Stimulated activated CD4-positive, alpha-beta T cell treated with anti-CD3 and anti-CD28 coated beads, Interleukin-12 subunit alpha, Interleukin-12 subunit beta, amount 100 ng/mL, for 24 hours (primary cell): ENCODE measurements at regions not wholly inside any gene's neighbourhood (a gene's known extent, or its start where the extent isn't known, plus 50 kb on each side); places are given as distances from the start of the nearest gene placed in this dataset.

Source experiments
- DNase-seq, 2 experiments: peaks; one replicate each; pipeline ENCODE4 v3.0.0-alpha.2; 2020; ENCODE audit warnings: low read depth in 2 of 2

DNA sequence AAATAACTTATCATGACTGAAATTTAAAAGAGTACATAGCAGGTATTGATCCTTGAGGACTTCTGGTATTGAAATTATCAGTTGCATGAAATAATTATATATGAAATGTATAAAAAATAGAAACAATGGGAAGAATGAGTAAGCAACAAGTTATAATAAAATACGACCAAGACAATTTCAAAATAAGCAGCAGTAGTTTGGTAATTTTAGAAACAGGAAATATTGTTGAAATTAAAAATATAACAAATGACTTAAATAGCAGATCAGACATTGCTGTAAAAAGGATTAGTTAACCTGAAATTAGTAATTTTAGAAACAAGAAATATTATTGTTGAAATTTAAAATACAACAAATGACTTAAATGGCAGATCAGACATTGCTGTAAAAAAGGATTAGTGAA is 152.3 kb downstream of the BTC start:
- no peak for DNase-seq

DNA sequence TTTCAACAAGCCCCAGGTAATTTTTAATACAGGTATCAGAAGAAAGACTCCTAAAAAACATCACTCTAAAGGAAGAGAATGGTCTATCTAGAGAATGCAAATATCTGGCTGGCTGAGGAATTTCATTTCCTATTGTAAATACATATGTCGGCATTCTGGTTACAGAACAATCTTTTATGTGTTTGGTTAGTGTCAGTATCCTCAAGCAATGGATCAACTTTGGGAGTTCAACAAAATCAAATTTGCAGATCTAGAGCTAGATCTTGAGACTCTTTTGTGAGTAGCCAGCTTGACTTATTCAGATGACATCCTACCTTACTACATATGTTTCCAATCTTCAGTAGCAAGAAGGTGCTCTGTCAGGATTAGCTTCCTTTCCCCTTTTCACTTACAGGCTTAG is 145.1 kb downstream of the BTC start:
- no peak for DNase-seq

DNA sequence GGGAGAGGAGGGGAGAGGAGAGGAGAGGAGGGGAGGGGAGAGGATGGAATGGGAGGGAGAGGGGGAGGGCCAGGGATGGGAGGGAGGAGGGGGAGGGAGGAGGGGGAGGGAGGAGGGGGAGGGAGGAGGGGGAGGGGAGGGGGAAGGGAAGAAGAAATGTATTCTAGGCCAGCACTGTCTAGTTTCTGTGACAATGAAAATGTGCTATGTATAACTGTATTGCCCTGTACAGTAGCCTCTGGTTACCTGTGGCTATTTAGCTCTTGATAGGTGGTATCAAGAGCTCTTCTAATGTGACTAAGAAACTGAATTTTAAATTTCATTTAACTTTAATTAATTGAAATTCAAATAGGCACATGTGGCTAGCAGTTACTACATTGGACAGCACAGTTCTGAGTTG is 143.1 kb downstream of the BTC start:
- no peak for DNase-seq

DNA sequence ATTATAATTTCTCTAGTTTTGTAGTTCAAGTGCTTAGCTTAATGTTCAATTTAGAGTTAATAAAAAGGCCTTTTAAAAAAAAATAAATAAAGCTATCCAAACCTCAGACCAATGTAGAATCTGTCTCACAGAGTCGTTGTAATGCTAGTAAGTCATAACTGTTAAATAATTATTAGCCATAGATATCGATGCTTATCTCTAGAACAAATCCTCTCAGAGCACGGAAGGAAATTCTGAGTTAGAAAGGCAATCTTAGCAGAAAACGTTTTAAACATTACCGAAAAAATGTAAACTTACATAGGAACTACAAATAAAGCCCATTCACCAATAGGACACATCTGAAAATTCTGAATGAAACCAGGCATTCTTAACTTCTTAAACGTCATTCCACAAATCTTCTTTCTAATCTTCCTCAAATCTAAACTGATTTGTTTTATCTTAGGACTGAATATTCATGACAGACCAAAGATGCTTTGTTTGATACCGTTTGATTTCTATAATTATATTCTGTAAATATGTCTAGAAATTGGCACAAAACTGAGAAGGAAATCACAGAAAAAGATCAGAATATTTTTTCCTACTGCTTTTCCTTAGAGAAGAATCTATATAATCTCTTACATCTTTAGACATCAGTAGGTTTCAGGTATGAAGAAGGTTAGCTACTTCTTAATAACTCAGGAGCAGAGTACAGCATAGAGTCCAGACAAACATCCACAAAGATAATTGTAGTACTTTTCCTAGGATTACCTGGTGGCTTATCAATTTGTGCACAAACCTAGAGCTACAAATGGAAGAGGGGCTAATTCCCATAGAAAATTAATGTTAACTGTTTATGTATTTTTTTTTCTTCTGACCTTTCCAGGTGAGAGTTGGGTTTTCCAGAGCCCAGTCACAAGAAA is 140.7 kb downstream of the BTC start:
- no peak for DNase-seq

DNA sequence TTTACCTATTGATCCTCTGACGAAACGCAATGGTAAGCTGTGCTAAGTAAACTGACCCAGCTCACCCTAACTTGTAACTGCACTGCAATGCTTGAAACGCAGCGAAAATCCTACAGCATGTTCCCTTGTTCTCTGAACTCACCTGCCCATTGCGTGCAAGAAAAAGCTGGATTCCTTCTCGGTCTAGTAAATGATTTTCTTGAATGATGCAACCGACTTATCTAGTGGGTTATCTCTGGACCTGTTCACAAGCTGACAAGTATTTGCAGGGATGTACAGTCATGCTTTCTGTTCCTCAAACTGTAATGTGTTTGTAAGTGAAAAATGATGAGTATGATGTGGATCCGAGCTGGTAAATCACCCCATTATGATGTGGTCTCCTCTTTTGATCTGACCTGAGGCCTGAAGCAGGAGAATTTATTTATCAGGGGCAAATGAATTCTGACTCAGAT is 140.1 kb downstream of the BTC start:
- DNase-seq: no peak

DNA sequence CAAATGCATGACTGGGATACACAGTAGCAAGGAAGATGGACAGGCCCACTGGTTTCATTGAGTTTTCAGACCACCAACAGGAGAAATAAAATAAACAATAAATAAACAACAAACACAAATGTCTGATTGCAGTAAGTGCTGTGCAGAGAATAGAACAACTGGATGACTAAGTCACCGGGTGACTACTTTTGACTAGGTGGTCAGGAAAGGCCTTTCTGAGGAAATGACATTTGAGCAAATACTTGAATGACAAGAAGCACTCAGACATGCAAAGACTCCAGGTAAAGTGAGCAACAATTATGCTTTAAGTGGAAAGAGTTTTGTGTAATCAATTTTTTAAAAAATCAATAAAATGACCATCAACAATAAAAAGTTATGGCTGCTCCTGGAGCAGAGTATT is 137.7 kb downstream of the BTC start:
- DNase-seq: no peak

DNA sequence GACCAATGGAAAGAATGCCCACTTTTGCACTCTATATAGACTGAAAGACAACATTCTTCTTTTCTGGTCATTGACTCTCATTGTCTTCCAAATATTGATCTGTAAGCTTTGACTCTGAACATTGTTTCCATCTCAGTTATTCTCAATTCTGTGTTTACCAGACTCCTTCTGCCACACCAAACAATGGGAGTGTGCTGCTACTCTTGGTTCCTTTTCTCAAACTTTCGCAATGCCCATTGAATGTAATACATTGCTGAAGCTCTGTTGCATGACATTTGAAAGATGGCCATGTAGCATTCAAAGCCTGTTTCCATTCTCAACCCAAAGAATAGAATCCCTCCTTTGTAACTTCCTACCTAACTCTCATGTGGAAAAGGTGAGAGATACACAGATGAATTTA is 136.2 kb downstream of the BTC start:
- no peak for DNase-seq

DNA sequence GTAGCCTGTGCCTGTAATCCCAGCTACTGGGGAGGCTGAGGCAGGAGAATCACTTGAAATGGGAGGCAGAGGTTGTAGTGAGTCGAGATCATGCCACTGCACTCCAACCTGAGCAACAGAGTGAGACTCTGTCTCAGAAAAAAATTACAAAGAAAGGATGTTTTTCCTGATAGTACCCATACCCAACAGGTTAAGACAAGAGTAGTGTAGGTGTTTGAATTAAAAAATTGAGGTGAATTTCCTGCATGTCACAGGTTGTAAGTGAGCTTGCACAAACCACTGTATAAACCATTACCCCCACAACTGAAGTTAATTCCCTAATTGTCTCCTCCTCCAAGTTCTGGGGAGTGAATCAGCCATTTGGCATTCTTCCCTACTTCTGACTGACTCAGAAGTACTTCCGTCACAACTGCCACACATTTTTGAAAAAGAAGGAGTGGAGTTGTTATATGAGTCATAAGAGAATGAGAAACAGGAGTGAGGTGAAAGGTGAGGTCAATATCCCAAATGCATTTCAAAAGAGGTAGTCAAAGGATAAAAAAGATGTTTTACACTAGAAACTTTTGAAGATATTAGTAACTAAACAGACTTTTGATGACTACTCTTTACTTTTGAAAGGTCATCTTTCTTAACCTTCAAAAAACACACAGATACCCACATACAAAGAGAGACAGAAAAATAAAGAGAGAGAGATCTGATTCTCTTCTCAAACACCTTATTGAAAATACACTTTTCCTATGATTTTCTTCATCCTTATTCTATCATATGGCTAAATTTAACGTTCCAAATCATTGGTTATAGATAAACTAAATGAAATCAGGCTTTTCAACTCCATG is 134.5 kb downstream of the BTC start:
- no peak for DNase-seq

DNA sequence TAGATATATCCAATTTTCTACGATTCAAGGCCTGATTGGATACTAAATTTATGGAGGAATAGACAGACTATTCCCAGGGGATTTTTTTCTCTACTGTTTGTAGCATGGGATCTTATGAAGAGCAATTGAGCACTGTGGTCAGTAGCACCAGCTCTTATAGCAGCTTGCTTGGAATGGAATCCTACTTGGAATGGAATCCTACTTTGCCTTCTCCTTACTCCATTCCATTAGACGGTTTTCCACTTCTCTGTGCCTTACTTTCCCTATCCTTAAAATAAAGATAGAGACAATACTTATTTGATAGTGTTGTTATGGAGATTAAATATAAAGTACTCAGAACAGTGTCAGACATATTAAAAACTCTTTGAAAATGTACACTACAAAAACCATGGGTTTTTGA is 133.5 kb downstream of the BTC start:
- DNase-seq: no peak

DNA sequence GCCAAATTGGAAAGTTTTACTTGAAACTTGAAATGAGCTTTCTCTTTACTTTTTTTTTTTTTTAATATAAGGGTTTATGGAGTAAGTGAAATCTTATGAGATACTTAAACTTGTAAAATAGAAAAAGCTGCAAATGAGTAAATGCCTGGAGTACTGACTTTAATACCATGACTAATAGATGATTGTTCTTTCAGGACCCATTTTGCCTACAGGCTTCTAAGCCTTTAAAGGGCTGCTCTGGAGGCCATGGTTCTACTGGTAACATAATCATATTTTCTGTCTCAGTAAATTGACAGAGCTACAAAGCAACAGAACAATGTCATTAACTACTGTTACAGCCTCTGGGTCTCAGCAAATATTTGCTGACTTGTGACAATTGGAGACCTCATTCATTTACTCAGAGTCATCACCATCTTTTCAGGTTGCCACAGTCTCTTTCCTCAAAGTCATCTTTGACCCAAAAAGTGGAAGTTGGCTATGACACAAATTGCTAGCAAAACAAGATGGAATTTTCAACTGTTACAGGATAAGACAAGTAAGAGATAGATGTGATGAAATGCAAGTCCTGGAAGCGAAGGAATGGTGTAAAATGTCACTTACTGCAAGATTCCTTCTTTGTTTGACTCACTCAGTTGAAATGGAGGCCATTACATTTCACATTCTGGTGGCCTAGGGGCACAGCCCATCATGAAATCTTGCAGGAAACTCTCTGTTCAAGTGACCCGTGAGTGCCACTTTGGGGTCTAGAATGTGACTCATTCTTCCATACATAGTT is 132.7 kb downstream of the BTC start:
- no peak for DNase-seq

DNA sequence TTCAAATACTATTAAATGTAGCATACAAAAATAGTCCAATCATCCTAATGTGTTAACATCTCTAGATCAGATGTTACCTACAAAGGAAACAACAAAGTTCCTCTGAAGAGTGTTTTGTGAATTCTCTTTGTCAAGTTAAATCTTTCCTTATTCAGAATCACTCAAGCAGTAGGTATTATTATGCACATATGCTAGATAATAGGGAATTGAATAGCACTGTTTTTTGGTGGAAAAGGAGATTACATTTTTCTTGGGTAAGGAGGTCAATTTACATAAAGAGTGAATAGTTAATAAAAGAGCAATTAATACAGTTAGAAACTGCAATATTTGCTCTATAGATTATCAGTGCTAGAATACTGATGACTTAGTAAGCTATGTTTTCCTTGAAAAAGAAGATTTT is 130.7 kb downstream of the BTC start:
- no peak for DNase-seq

DNA sequence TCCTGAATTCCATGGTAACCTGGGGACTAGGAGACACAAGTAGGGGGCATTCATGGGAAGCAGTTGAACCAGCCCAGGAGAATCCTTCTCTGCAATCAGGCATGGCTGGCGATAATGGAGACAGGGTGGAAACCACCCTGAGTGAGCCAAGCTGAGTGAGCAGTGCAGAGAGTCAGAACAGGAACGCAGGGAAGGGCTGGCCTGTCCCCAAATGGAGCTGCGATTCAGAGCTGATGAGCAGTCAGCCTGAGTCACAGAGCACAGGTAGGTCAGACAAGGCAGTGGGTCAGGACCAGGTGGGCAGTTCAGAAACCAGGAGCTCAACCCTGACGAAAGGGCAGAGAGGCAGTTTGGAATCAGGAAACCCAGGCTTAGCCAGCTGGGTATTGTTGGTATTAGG is 129.0 kb downstream of the BTC start:
- no peak for DNase-seq

DNA sequence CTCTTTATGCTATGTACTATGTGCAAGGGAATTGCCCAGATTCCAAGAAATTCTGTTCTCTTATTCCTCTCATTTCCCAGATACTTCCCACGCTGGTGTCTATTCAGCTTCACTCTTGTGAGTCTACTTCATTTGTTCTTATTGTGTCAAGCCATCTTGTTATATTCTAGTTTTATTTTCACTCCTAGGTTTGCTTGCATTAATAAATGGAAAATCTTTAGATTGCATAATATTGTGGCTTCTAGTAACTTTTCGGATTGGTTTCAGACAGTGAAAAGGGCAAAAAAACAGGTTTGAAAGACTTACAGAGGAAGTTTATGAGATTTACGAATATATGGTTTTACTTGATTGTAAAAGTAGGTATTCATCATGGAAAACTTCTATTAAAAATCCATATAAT is 128.4 kb downstream of the BTC start:
- no peak for DNase-seq

DNA sequence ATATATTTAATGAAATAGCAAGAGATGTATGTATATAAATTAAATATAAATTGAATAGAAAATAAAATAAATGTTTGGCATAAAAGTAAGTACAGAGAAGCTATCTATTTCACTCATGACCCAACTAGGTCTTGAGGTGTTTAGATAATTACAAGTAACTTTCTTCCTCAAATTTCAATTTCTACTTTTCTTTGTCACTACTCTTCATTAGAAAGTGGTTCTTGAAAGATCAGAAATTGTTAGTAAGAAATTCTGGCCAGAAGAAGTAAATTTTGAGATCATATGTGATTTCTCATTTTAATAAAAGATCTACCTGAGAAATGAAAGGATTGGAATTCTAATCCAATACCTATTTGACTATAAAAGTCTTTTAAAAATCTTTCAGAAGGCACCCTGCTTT is 126.9 kb downstream of the BTC start:
- no peak for DNase-seq

DNA sequence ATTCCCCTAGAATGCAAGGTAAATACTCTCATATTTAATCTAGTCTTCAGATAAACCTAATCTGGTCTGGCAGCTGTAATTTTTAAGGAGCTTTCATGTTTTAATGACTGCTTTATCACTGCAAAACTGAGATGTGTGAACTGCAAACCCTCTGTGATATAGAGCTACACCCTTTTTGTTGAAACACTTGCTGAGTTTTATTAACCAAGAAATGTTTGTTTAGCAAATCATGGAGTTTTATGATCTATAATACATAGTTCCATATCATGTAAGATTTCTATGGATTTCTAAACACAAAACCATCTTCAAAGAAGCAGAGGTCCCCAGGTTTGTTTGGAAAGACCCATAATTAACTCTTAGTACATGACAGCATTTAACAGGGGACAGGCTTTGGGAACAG is 126.4 kb downstream of the BTC start:
- no peak for DNase-seq

DNA sequence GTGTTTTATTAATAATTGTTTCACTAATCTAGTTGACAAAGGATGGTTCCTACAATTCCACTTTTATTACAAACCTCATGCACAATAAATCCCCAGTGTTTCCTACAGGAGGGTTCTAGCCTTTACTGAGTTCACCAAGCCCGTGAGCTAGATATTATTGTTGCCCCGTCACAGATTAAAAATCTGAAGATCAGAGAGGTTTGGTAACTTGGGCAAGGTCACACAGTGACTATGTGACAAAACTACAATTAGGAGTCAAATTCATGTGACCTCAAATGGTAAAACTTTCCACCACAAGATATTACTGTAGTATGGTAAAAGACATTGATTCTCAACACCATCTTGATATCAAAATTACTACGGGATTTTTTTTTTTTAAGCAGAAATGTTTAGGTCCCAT is 124.6 kb downstream of the BTC start:
- DNase-seq: no peak

DNA sequence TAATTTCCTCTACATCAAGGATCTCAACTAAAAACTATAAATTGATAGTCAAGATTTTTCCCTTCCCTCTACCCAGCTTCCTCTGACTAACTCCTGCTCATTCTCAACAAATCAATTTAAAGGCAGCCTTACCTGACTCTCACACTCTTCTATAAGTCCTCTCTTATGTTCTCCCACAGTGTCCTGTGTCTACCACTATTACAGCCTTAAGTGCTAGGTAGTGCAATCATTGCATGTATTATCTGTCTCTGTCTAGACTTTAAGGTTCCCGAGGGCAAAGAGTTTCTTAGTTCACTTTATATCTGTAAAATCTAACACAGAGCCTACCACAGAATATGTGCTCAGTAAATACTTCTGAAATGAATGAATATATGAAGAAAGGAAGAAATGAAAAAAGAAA is 123.7 kb downstream of the BTC start:
- no peak for DNase-seq

DNA sequence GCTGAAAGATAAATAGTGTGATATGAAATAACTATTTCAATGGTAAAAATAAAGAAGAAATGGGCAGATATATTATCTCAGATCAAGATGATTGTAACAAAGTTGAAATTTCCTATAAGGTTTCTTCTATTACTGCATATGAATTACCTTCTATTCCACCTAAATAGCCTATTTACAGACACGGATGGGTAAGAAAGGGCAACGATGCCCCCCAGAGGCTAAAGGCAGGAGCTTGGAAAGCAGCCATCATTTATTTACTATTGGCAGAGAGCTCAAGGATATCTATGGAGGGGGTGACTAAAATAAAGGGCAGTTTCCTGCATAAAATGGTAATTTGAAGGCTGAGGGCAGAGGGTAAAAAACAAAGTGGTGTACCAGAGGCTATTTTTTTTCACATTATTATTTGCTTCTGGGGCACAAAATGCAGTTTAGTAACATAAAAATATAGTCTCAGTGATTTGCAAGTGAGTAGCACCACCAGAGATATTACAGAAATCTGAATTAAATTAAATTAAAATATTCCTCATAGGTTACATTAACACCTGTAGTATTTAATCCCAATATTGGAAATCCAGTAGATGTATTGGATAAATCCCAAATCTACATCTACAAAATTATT is 123.1 kb downstream of the BTC start:
- DNase-seq: peak in 1 of 2 experiments; percentile 28

DNA sequence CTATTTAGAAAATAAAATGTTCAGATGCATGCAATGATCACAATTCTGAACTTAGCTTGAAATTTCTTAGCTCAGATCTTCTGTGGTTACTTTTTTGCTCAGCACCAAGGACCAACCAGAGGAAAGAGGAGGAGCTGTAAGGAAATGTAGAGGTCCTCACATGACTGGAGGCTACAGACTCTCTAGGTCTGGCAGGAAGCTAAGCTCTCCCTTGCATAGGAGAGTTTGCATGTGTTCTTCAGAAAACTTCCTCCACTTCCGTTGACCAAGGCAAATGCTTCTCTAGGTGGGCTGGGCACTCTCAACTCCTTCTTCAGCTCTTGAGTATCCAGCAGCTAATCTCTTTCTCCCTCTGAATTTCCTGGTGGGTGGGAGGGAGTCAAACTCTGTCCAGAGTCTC is 119.6 kb downstream of the BTC start:
- DNase-seq: no peak

DNA sequence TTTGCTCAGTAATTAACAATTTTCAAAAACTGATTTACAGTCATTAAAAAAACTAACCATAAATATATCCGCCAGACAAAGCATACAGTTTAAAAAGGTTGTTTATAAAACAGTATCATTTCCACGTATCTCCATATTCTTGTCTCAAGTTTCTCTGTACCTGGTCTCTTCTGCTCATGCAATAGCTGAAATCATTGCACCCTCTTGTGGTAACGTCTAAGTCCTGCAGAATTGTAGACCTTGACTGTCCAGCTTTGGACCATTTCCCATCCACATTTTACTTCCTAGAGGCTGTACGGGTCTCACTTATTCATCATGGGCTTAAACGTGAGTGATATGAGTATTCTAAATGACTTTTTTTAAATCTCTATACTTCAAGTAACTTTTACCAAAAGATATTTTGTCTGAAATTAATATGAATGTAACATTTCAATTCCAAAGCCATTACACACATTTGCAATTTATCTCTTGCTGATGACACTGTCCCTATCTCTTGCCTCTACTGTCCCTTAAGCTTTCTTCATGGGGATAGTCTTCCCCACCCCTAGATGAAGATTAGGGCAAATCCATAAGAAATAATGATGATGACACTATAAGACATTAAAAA is 118.5 kb downstream of the BTC start:
- DNase-seq: no peak
